ENCODE measurements at regions not wholly inside any gene's neighbourhood (a gene's known extent, or its start where the extent isn't known, plus 50 kb on each side); places are given as distances from the start of the nearest gene placed in this dataset.
"Not testable (repeated sequence)": the region's sequence is repeated elsewhere in the genome, so short reads cannot be mapped to it uniquely, and the experiment has no call there.

DNA sequence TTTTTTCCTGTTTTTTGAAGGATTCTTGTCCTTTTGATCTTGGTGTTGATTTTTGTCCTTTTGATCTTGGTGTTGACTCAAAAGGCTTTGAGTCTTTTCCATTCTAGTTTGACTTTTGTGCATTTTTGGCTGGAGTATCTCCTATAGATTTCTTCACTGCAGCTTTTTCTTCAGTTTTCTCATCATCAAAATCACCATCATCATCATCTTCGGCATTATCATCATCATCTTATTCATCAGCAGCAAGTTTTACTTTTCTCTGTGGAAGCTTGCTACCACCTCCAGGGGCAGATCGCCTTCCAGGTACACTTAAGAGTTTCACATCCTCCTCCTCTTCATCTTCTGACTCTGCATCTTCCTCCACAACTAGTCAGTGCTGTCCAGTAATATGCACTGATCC lies 56.5 kb upstream of the MCHR2 start:
- TF ChIP-seq, protein P1, sequence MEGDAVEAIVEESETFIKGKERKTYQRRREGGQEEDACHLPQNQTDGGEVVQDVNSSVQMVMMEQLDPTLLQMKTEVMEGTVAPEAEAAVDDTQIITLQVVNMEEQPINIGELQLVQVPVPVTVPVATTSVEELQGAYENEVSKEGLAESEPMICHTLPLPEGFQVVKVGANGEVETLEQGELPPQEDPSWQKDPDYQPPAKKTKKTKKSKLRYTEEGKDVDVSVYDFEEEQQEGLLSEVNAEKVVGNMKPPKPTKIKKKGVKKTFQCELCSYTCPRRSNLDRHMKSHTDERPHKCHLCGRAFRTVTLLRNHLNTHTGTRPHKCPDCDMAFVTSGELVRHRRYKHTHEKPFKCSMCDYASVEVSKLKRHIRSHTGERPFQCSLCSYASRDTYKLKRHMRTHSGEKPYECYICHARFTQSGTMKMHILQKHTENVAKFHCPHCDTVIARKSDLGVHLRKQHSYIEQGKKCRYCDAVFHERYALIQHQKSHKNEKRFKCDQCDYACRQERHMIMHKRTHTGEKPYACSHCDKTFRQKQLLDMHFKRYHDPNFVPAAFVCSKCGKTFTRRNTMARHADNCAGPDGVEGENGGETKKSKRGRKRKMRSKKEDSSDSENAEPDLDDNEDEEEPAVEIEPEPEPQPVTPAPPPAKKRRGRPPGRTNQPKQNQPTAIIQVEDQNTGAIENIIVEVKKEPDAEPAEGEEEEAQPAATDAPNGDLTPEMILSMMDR (IDR thresholded peaks at IDR 0.05; ENCODE audit: low read depth, low read length): no peak
- H3K9me3 ChIP-seq (ENCODE audit: low read depth): no peaks in the 10 kb centered on the region
- H3K4me1 ChIP-seq (ENCODE audit: low read depth): no peaks in the 10 kb centered on the region
- no peak overlapping the region for H3K27ac ChIP-seq
- DNase-seq (ENCODE audit: low read depth in 1 of 2, low spot score in 1 of 2): no peak
- no peaks in the 10 kb centered on the region for H3K36me3 ChIP-seq
- H3K27me3 ChIP-seq: no peaks in the 10 kb centered on the region
- H3K4me3 ChIP-seq: no peak overlapping the region

DNA sequence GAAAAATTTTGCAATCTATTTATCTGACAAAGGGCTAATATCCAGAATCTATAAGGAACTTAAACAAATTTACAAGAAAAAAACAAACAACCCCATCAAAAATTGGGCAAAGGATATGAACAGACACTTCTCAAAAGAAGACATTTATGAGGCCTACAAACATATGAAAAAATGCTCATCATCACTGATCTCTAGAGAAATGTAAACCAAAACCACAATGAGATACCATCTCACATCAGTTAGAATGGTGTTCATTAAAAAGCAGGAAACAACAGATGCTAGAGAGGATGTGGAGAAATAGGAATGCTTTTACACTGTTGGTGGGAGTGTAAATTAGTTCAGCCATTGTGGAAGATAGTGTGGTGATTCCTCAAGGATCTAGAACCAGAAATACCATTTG lies 49.9 kb upstream of the MCHR2 start:
- H3K4me3 ChIP-seq; H3K27ac ChIP-seq; H3K27me3 ChIP-seq; H3K4me1 ChIP-seq (ENCODE audit: low read depth); H3K9me3 ChIP-seq (ENCODE audit: low read depth); H3K36me3 ChIP-seq; DNase-seq (ENCODE audit: low read depth in 1 of 2, low spot score in 1 of 2): not testable (repeated sequence)
